ENCODE measurements at regions not wholly inside any gene's neighbourhood (a gene's known extent, or its start where the extent isn't known, plus 50 kb on each side); places are given as distances from the start of the nearest gene placed in this dataset.
"Not testable (repeated sequence)": the region's sequence is repeated elsewhere in the genome, so short reads cannot be mapped to it uniquely, and the experiment has no call there.

DNA sequence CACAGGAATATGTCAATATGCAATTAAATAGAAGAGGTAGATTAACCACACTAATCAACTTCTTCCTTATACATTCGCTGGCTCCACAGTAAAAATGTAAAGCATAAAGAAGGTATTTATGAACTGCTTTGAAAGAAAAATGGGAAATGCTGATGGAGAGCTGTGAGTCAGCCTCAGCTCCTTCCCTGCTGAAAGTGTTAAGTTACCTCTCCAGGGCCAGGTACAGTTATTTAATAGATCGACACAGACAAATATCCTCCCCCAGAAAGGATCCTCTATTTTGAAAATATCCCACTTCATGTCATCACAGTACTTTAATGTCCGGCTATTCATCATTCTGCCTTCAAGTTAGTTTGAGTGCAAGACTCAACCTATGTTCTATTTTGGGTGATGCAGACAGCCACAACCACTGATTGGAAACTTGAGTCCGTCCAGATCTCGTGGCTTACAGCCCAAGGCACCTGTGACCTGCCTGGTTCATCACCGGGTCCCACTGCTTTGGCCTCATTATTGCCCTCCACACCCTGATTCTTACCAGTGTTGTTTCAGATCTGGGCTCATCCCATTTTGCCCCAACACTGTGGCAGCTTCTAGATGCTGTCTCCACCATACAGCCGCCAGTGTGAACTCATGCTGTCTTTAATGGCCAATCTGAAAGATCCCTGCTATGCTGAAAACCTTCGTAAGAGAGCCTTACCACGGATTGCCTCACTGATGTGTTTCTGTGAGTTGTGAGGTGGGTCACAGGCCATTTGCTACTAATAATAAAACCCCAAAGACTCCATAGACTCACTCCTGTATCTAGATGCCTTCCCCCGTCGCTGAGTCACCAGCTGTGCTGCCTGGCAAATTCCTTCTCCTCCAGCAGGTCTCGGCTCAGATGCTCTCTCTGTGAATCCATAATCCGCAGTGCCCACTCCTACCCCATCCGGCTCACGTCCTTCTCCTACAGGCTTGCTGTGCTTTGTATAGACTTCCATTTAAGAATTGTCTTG is 56.2 kb upstream of the DDAH1 start:
- not testable (repeated sequence) for DNase-seq (ENCODE audit: low spot score)

DNA sequence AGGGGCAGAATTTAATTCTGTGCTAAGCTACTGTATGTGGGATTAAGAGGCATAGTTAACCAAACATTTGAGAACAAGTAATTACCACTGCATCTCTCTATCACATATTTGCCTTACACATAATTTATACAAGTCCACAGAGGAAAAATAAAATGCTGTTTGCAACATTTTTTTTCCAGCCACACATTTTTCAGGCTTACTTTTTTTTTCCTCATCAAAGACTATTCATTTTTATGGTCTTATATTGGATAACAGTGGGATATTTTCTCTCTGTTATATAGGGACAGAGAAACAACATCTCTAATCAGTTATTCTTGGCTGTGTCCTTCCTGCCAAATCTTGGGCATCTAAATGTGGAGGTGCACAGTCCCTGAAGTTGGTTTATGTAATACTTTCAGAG is 57.5 kb upstream of the DDAH1 start:
- not testable (repeated sequence) for DNase-seq (ENCODE audit: low spot score)

DNA sequence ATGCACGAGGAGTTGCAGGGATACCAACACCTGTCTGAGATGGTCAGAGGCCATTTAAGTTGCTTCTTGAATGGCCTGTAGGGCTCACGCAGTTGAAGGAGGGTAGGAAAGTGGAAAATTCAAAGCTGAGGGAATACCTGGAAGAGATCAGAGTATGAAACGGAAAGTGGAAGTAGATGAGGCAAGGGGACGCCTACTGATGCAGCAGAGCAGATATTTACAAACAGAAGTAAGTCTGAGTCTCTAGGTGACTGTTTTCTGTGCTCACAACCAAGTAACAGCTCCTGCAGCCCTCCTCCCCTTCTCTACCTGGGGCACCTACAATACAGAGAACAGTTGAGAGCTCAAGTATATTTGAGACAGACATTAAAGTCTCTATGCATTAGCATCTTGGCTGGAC is 57.5 kb upstream of the CCN1 start:
- not testable (repeated sequence) for DNase-seq (ENCODE audit: low spot score)

- DNase-seq (ENCODE audit: low spot score) = not testable (repeated sequence)
These were observed 56.2 kb upstream of the CCN1 start for GRCh38 chr1:85524281-85524886.

GRCh38 chr1:85525591-85525991 is 55.0 kb upstream of the CCN1 start:
- not testable (repeated sequence) for DNase-seq (ENCODE audit: low spot score)

DNA sequence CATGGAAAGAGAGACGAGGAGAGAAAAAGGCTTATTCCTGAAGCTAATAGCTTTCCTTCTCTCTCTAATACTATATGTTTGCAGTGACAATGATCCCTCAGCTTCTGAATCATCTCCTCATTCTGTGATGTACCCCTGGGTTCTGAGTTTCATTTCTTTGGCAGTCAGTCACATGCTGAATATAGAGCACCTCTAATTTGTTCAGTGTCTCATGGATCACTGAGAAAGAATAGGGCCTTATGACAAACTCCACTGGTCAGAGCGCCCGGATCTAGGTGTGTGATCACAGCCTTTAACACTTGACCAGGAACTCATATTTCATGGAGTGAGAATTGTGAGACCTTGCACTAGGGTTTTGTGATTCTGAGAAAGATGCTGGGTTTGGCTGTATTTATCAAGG is 54.3 kb upstream of the CCN1 start:
- not testable (repeated sequence) for DNase-seq (ENCODE audit: low spot score)

GRCh38 chr1:85527145-85527544 is 53.4 kb upstream of the CCN1 start:
- DNase-seq (ENCODE audit: low spot score) = peak; percentile 58

Data from kidney capillary endothelial cell (primary cell).